DND-41 (cell line): ENCODE measurements at regions not wholly inside any gene's neighbourhood (a gene's known extent, or its start where the extent isn't known, plus 50 kb on each side); places are given as distances from the start of the nearest gene placed in this dataset.

Source experiments
- ATAC-seq: fragments of 200-7000 bp; cut with Tn5 transposase; 3 replicates; pipeline ENCODE4 v1.9.1; 2021; ENCODE audit warnings: low read depth; ENCODE audit not compliant: insufficient read depth
- DNase-seq: peaks from one replicate; pipeline ENCODE4 v3.0.0-alpha.2; 2020
- H2AFZ ChIP-seq: 2 replicates; pipeline ENCODE4 v1.6.0; 2012; ENCODE audit warnings: low read depth, low read length
- H3K27ac ChIP-seq: 2 replicates; pipeline ENCODE4 v1.5.1; 2012; ENCODE audit warnings: low read length, inconsistent platforms
- H3K27me3 ChIP-seq: fragments of 200-600 bp; sonication (generic); 2 replicates; pipeline ENCODE4 v1.6.0; 2012; ENCODE audit warnings: low read length, mild to moderate bottlenecking, inconsistent platforms; ENCODE audit not compliant: insufficient read depth, poor library complexity
- H3K36me3 ChIP-seq: 2 replicates; pipeline ENCODE4 v1.5.1; 2012; ENCODE audit warnings: low read length, inconsistent platforms; ENCODE audit not compliant: insufficient read depth
- H3K4me1 ChIP-seq: 2 replicates; pipeline ENCODE4 v1.5.1; 2012; ENCODE audit warnings: mild to moderate bottlenecking, low read length; ENCODE audit not compliant: insufficient read depth
- H3K4me2 ChIP-seq: 2 replicates; pipeline ENCODE4 v1.6.0; 2012; ENCODE audit warnings: mild to moderate bottlenecking, moderate library complexity, low read length, inconsistent platforms; ENCODE audit not compliant: insufficient read depth
- H3K4me3 ChIP-seq, 2 experiments: fragments of 200-600 bp in 1 of 2; shearing (Covaris generic) in 1 of 2; 2 replicates each; pipeline ENCODE4 v1.5.1; 2012 to 2016; ENCODE audit warnings: inconsistent platforms in 2 of 2, low read length in 2 of 2, mild to moderate bottlenecking in 2 of 2, low read depth in 1 of 2, moderate library complexity in 1 of 2
- H3K79me2 ChIP-seq: 2 replicates; pipeline ENCODE4 v1.6.0; 2012; ENCODE audit warnings: low read length, inconsistent platforms; ENCODE audit not compliant: insufficient read depth
- H3K9ac ChIP-seq: 2 replicates; pipeline ENCODE4 v1.6.0; 2012; ENCODE audit warnings: low read depth, mild to moderate bottlenecking, inconsistent platforms, low read length, moderate library complexity
- H3K9me3 ChIP-seq: 2 replicates; pipeline ENCODE4 v1.5.1; 2012; ENCODE audit warnings: low read length, moderate library complexity, mild to moderate bottlenecking, inconsistent platforms; ENCODE audit not compliant: insufficient read depth, severe bottlenecking
- H4K20me1 ChIP-seq: 2 replicates; pipeline ENCODE4 v1.6.0; 2012; ENCODE audit warnings: low read length; ENCODE audit not compliant: insufficient read depth
- EZH2 ChIP-seq: IDR thresholded peaks from 3 replicates; pipeline ENCODE4 v1.6.1; 2012; ENCODE audit warnings: borderline replicate concordance, low read depth, mild to moderate bottlenecking, moderate library complexity, low read length, inconsistent platforms; ENCODE audit not compliant: severe bottlenecking
- TF ChIP-seq, protein P1 (sequence below): IDR thresholded peaks from 2 replicates; pipeline ENCODE4 v1.5.1; 2012; ENCODE audit warnings: borderline replicate concordance, low read length, moderate library complexity, mild to moderate bottlenecking; ENCODE audit not compliant: poor library complexity, severe bottlenecking; ENCODE audit errors: extremely low read depth

DNA sequence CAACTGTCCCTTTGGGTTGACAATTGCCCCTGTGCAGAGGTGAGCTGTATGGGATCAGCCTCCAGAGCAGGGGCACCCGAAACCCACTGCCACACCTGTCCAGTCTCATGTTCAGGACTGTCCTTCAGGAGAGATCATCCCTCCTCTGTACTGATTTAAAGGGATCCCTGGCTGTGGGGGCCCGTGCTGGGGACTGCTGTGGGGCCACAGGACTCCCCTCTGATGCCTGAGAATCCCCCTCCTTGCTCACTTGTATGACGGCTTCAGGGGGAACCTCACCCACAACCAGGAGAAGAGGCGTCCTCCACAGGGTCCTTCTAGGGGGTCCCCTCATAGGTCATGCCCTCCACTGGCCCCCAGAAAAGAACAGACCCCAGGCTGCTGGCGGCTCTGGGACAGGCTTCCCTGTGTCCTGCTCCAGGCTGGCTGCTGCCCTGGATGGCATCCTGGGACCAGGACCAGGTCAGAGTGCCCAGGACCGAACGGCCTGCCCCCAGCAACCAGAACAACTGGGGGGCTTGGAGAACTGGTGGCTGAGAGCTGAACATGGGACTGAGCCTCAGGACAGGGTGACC lies 77.5 kb upstream of the ACTRT2 start:
- H2AFZ ChIP-seq, result no peak overlapping the region
- peaks cover 10% of the 10 kb centered on the region for H3K9me3 ChIP-seq
- no peaks in the 10 kb centered on the region for H3K27me3 ChIP-seq
- no peak overlapping the region for H3K9ac ChIP-seq
- no peak for ATAC-seq
- H3K4me3 ChIP-seq, result no peak overlapping the region
- no peaks in the 10 kb centered on the region for H3K4me1 ChIP-seq
- H4K20me1 ChIP-seq, result no peaks in the 10 kb centered on the region
- no peaks in the 10 kb centered on the region for H3K36me3 ChIP-seq
- DNase-seq, result no peak
- H3K27ac ChIP-seq, result no peak overlapping the region
- no peak overlapping the region for H3K4me2 ChIP-seq
- TF ChIP-seq, protein P1, sequence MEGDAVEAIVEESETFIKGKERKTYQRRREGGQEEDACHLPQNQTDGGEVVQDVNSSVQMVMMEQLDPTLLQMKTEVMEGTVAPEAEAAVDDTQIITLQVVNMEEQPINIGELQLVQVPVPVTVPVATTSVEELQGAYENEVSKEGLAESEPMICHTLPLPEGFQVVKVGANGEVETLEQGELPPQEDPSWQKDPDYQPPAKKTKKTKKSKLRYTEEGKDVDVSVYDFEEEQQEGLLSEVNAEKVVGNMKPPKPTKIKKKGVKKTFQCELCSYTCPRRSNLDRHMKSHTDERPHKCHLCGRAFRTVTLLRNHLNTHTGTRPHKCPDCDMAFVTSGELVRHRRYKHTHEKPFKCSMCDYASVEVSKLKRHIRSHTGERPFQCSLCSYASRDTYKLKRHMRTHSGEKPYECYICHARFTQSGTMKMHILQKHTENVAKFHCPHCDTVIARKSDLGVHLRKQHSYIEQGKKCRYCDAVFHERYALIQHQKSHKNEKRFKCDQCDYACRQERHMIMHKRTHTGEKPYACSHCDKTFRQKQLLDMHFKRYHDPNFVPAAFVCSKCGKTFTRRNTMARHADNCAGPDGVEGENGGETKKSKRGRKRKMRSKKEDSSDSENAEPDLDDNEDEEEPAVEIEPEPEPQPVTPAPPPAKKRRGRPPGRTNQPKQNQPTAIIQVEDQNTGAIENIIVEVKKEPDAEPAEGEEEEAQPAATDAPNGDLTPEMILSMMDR, result no peak
- no peak for TF ChIP-seq EZH2
- H3K79me2 ChIP-seq, result no peaks in the 10 kb centered on the region

DNA sequence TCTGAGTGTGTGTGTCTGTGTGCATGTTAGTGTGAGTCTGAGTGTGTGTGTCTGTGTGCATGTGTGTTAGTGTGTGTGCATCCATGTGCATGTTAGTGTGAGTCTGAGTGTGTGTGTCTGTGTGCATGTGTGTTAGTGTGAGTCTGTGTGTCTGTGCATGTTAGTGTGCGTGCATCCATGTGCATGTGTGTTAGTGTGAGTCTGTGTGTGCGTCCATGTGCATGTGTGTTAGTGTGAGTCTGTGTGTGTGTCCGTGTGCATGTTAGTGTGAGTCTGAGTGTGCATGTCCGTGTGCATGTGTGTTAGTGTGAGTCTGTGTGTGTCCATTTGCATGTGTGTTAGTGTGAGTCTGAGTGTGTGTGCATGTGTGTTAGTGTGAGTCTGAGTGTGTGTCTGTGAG lies 76.6 kb upstream of the ACTRT2 start:
- no peak overlapping the region for H3K27ac ChIP-seq
- H3K4me3 ChIP-seq, result no peak overlapping the region
- DNase-seq (no peak), ATAC-seq (no peak)
- peaks cover 10% of the 10 kb centered on the region for H3K9me3 ChIP-seq
- H3K36me3 ChIP-seq, result no peaks in the 10 kb centered on the region
- H3K79me2 ChIP-seq, result no peaks in the 10 kb centered on the region
- H3K4me1 ChIP-seq, result no peaks in the 10 kb centered on the region
- no peak overlapping the region for H2AFZ ChIP-seq
- H3K27me3 ChIP-seq, result no peaks in the 10 kb centered on the region
- TF ChIP-seq, protein P1, result no peak
- TF ChIP-seq EZH2, result no peak
- no peaks in the 10 kb centered on the region for H4K20me1 ChIP-seq
- H3K9ac ChIP-seq, result no peak overlapping the region
- no peak overlapping the region for H3K4me2 ChIP-seq

DNA sequence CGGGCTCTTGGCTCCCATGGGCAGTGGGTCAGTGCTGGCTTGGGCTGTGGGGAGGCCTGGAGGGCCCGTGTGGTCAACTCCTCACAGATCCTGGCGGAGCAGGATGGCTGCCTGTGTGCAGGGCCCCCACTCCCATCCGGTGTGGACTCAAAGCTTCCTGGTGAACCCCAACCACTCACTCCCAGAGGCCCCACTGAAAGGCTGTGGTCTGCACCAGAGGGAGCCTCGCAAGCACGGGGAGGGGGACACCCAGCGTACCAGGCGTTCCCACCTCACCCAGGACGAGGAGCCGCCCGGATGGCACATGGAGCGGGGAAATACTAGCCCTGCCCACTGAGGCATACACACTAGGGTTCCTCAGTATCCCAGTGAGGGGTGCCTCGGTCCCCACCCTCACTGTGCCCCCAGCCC lies 75.4 kb upstream of the ACTRT2 start:
- TF ChIP-seq EZH2, result no peak
- TF ChIP-seq, protein P1, result no peak
- Histone ChIP-seq H3K4me3 (no peak overlapping the region), H3K9me3 (peaks cover 5% of the 10 kb centered on the region), H3K79me2 (no peaks in the 10 kb centered on the region), H3K27ac (no peak overlapping the region), H3K9ac (no peak overlapping the region), H3K36me3 (no peaks in the 10 kb centered on the region), H3K4me2 (no peak overlapping the region), H2AFZ (no peak overlapping the region), H4K20me1 (no peaks in the 10 kb centered on the region), H3K27me3 (no peaks in the 10 kb centered on the region), H3K4me1 (no peaks in the 10 kb centered on the region)
- no peak for ATAC-seq
- no peak for DNase-seq

DNA sequence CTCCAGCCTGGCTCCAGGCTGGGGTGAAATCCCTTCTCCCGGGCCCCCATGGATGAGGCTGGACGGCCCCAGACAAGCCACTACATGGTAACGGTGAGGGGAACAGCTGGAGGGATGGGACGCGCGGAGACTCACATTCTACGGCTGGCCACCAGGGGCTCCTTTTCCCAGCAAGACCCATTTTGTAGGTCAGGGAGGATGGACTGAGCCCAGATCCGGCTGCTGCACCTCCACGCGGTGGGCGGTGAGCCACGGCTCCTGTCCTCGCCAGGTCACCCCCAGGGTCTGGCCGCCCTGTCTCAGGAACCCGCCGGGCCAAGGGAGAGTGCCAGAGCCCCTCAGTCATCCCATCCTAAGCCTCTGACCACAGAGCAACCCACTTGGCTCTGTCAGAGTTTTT lies 75.0 kb upstream of the ACTRT2 start:
- TF ChIP-seq, protein P1, result no peak
- TF ChIP-seq EZH2, result no peak
- H3K9ac ChIP-seq, result no peak overlapping the region
- H2AFZ ChIP-seq, result no peak overlapping the region
- H3K27me3 ChIP-seq, result no peaks in the 10 kb centered on the region
- H3K4me3 ChIP-seq, result no peak overlapping the region
- no peaks in the 10 kb centered on the region for H3K4me1 ChIP-seq
- H3K79me2 ChIP-seq, result no peaks in the 10 kb centered on the region
- H4K20me1 ChIP-seq, result no peaks in the 10 kb centered on the region
- no peak for ATAC-seq
- H3K36me3 ChIP-seq, result no peaks in the 10 kb centered on the region
- H3K9me3 ChIP-seq, result peaks cover 5% of the 10 kb centered on the region
- H3K4me2 ChIP-seq, result no peak overlapping the region
- no peak overlapping the region for H3K27ac ChIP-seq
- no peak for DNase-seq
